GM10248 (cell line): ENCODE measurements at regions not wholly inside any gene's neighbourhood (a gene's known extent, or its start where the extent isn't known, plus 50 kb on each side); places are given as distances from the start of the nearest gene placed in this dataset.
"Not testable (repeated sequence)": the region's sequence is repeated elsewhere in the genome, so short reads cannot be mapped to it uniquely, and the experiment has no call there.

Experiments
- CTCF ChIA-PET: fragments of 300-600 bp; sonication (Branson Sonifier 250); formaldehyde crosslinking; extraction: SDS; loops from one replicate; lab custom pipeline; 2021; ENCODE audit warnings: antibody characterized with exemption; lab: Yijun Ruan, JAX
- POLR2A ChIA-PET: fragments of 350-650 bp; sonication (Branson Sonifier 250); formaldehyde crosslinking; extraction: SDS; loops from one replicate; lab custom pipeline; 2020; ENCODE audit warnings: antibody characterized with exemption; lab: Yijun Ruan, JAX
- DNase-seq: peaks from one replicate; pipeline ENCODE4 v3.0.0; 2012; ENCODE audit errors: extremely low spot score
- CTCF ChIP-seq: IDR thresholded peaks from 2 replicates; pipeline ENCODE4 v1.5.1; 2012; ENCODE audit warnings: mild to moderate bottlenecking, low read depth; ENCODE audit errors: extremely low read depth, missing control alignments, control extremely low read depth

GRCh38 chr2:38463752-38464151 lies 86.7 kb upstream of the ATL2 start:
- ChIA-PET CTCF (interaction anchor here (2.0 kb wide), 1 partner anchor 17 kb away, joined by 4 read pairs; no protein-coding TSS in a partner anchor), POLR2A (no interaction called here)
- no peak for DNase-seq
- TF ChIP-seq CTCF: no peak

GRCh38 chr2:38462121-38462661 lies 85.1 kb upstream of the ATL2 start:
- ChIA-PET CTCF (interaction anchor here (0.8 to 2.0 kb wide), 6 partner anchors 10 to 129 kb away, joined by 3 to 4 read pairs (median 3); no protein-coding TSS in a partner anchor), POLR2A (interaction anchor here (0.6 to 0.7 kb wide), 2 partner anchors 63 to 284 kb away, joined by 3 to 7 read pairs; no protein-coding TSS in a partner anchor)
- no peak for DNase-seq
- no peak for TF ChIP-seq CTCF

- POLR2A ChIA-PET: interaction anchor here (0.7 kb wide), 1 partner anchor 285 kb away, joined by 7 read pairs; no protein-coding TSS in a partner anchor
- no peak for DNase-seq
- TF ChIP-seq CTCF: no peak
- CTCF ChIA-PET: interaction anchor here (1.1 to 1.5 kb wide), 3 partner anchors 10 to 97 kb away, joined by 3 to 4 read pairs (median 3); no protein-coding TSS in a partner anchor
Measured at GRCh38 chr2:38461470-38461869, 84.4 kb upstream of the ATL2 start.

GRCh38 chr2:38460313-38460712 lies 83.2 kb upstream of the ATL2 start:
- ChIA-PET POLR2A (no interaction called here), CTCF (interaction anchor here (1.4 to 1.5 kb wide), 2 partner anchors 48 to 96 kb away, joined by 3 to 4 read pairs; no protein-coding TSS in a partner anchor)
- TF ChIP-seq CTCF: no peak
- DNase-seq: no peak

GRCh38 chr2:38454081-38454480 lies 77.0 kb upstream of the ATL2 start:
- DNase-seq: no peak
- no peak for TF ChIP-seq CTCF
- CTCF ChIA-PET: no interaction called here
- POLR2A ChIA-PET: no interaction called here

- DNase-seq, POLR2A ChIA-PET: not testable (repeated sequence)
- CTCF ChIA-PET: interaction anchor here (0.6 to 1.6 kb wide), 2 partner anchors 10 to 23 kb away, joined by 3 read pairs; no protein-coding TSS in a partner anchor
Measured at GRCh38 chr2:38451778-38452177, 74.7 kb upstream of the ATL2 start.

- no peak for DNase-seq
- TF ChIP-seq CTCF: no peak
- ChIA-PET POLR2A (no interaction called here), CTCF (interaction anchor here (2.9 kb wide), 1 partner anchor 14 kb away, joined by 10 read pairs; no protein-coding TSS in a partner anchor)
Measured at GRCh38 chr2:38450509-38450908, 73.4 kb upstream of the ATL2 start.
